KOPT-K1 (cell line): ENCODE measurements at regions not wholly inside any gene's neighbourhood (a gene's known extent, or its start where the extent isn't known, plus 50 kb on each side); places are given as distances from the start of the nearest gene placed in this dataset.
"Not testable (repeated sequence)": the region's sequence is repeated elsewhere in the genome, so short reads cannot be mapped to it uniquely, and the experiment has no call there.

Experiments used
- H3K27ac ChIP-seq: fragments of 200-600 bp; sonication (generic); 2 replicates; pipeline ENCODE4 v1.5.1; 2016; ENCODE audit warnings: antibody characterized with exemption, mild to moderate bottlenecking, low read depth, low read length; ENCODE audit not compliant: poor library complexity, severe bottlenecking
- H3K36me3 ChIP-seq: fragments of 200-600 bp; sonication (generic); 2 replicates; pipeline ENCODE4 v1.5.1; 2017; ENCODE audit warnings: antibody characterized with exemption, mild to moderate bottlenecking, low read length, moderate library complexity; ENCODE audit not compliant: insufficient read depth
- H3K9me3 ChIP-seq: fragments of 200-600 bp; sonication (generic); 2 replicates; pipeline ENCODE4 v1.5.1; 2017; ENCODE audit warnings: antibody characterized with exemption, low read length, mild to moderate bottlenecking; ENCODE audit not compliant: insufficient read depth, poor library complexity, severe bottlenecking

DNA sequence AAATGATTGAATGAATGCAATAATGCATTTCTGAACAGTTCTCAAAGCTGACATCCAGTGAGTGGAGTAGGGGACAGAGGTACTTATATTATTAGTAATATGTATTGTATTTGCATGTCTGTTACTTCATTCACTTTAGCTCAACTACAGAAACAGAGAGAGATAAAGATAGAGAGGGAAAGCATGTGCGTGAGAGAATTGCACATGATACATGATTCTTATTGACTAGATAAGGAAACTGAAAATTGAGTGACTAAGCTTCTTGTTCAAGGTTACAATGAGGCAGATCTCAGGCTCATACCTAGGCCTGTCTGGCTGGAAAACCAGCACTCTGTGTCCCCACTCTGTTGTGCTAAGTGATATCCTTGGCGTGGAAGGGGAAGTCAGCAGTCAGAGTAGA lies 337.7 kb upstream of the KLF4 start:
- H3K27ac ChIP-seq = no peak overlapping the region
- no peaks in the 10 kb centered on the region for H3K9me3 ChIP-seq
- no peaks in the 10 kb centered on the region for H3K36me3 ChIP-seq

- H3K27ac ChIP-seq, H3K9me3 ChIP-seq, H3K36me3 ChIP-seq: not testable (repeated sequence)
Measured at GRCh38 chr9:107826688-107826983, 337.1 kb upstream of the KLF4 start.

DNA sequence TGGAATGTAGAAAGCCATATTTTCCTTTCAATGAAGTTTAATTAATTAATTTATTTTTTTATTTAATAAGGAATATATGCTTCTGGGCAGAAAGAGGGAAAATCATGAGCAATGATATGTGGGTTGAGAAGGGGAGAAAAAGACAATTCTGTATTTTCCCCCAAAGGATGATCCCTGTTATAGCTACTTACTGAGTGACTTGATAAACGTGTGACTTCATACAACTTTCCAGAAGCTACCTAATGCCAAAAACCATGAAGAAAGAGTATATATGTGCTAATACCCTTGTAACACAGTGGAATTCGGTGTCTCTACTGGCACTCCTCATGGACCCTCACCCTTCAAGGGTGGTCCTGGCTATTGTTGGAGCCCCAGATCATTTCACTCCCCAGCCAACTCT lies 335.0 kb upstream of the KLF4 start:
- H3K27ac ChIP-seq = no peak overlapping the region
- H3K36me3 ChIP-seq = no peaks in the 10 kb centered on the region
- H3K9me3 ChIP-seq = no peaks in the 10 kb centered on the region

DNA sequence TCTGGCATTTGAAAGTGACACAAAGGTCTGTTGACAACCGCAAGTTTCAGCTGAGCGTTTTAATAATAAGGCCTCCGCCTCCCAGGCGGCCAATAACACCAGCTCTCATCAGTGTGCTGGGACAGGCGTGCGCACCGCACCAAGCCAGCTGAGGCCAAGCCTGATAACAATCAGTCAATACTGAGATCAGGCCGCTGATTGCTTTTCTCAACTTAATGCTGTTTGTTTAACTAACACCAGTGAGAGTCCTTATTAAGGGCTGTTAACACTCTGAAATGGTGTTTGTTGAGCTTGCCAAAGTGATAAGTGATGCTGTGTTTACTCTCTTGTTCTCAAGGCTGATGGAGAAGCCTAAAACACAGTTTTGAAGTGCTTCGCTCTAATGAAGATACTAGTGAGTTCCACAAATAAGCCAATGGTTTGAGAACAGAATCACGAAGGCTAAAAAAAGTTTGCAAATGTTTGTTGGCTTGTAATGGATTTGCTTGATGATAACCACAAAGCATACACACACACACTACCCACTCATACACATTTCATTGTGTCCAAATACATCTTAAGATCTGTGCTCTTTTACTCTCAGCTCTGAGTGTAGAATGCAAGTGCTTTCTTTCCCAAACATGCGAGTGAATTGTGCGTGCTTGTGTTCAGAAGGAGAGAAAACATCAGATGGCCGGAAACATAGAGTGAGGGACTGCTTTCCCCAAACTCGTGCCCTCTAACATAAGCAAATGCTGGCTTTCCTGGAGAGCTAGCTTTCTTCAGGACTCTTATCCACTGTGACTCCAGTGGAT lies 330.4 kb upstream of the KLF4 start:
- Histone ChIP-seq H3K27ac (no peak overlapping the region), H3K9me3 (no peaks in the 10 kb centered on the region), H3K36me3 (no peaks in the 10 kb centered on the region)

DNA sequence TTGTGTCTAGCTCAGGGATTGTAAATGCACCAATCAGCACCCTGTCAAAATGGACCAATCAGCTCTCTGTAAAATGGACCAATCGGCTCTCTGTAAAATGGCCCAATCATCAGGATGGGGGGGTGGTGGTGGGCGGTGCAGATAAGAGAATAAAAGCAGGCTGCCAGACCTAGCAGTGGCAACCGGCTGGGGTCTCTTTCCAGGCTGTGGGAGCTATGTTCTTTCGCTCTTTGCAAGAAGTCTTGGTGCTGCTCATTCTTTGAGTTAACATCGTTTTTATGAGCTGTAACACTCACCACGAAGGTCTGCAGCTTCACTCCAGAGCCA lies 328.9 kb upstream of the KLF4 start:
- H3K27ac ChIP-seq = not testable (repeated sequence)

GRCh38 chr9:107817595-107818502 lies 328.3 kb upstream of the KLF4 start:
- H3K36me3 ChIP-seq, H3K27ac ChIP-seq, H3K9me3 ChIP-seq: not testable (repeated sequence)

More for the DNA sequence above, 328.9 kb upstream of the KLF4 start:
- not testable (repeated sequence) for H3K36me3 ChIP-seq, H3K9me3 ChIP-seq

DNA sequence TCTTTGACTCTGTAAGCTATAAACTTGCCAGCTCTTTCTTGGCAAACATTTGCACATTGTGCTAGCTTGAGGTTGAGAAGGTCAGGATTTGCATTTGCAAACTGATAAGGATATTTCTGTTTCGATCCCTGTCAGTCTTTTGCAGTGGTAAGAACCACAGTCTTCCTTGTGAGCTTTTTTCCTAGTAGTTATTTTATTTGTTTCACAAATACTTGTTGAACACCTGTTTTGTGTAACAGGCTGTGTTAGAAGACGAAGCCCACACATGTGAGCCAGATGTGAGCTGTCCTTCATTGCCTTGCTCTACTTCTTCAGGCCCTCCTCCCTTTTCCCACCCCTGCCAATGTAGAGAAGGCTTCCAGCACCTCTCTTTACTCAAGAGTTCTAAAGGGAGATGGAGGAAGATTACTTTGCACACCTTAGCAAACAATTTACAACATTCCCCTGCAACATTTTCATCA lies 327.0 kb upstream of the KLF4 start:
- Histone ChIP-seq H3K36me3 (no peaks in the 10 kb centered on the region), H3K27ac (no peak overlapping the region), H3K9me3 (no peaks in the 10 kb centered on the region)

GRCh38 chr9:107815782-107816560 lies 326.4 kb upstream of the KLF4 start:
- no peaks in the 10 kb centered on the region for H3K36me3 ChIP-seq
- H3K9me3 ChIP-seq = no peaks in the 10 kb centered on the region
- H3K27ac ChIP-seq = no peak overlapping the region

DNA sequence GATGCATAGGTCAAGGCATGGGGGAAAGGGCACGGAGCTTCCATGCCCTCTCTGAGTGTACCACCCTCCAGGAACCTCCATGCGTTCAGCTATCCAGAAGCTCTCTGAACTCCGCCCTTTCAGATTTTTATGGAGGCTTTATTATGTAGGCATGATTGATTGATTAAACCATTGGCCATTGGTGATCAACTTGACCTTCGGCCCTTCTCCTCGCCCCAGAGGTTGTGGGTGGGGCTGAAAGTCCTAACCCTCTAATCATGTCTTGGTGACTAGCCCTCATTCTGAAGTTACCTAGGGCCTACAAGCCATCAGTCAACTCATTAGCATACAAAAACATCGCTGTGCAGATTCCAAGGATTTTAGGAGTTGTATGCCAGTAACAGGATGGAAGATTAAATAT lies 323.7 kb upstream of the KLF4 start:
- H3K9me3 ChIP-seq = no peaks in the 10 kb centered on the region
- H3K27ac ChIP-seq = no peak overlapping the region
- H3K36me3 ChIP-seq = no peaks in the 10 kb centered on the region

DNA sequence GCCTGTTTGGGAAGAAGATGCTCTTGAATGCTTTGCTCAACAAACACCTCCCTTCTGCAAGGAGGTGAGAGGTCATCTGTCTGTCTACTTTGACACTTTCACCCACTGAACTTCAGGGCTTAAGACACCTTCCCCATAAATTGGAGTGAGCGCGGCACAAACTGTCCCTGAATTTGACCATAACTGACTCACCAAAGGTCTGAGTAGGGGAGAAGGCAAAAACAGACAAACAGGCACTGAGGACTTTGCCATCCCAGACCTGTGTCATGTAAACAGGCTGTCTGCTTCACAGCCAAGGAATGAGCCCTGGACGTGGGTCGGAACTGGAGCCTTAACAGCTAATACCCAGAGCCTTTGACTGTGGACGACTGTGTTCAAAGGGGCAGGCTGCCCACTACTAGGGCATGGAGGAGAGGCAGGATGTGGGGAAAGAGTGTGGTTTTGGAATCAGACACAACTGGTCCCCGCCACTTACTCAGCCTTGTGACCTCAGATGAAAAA lies 320.9 kb upstream of the KLF4 start:
- no peak overlapping the region for H3K27ac ChIP-seq
- no peaks in the 10 kb centered on the region for H3K36me3 ChIP-seq
- no peaks in the 10 kb centered on the region for H3K9me3 ChIP-seq

- H3K27ac ChIP-seq = no peak overlapping the region
- H3K36me3 ChIP-seq = no peaks in the 10 kb centered on the region
- H3K9me3 ChIP-seq = no peaks in the 10 kb centered on the region
Measured at GRCh38 chr9:107809871-107810460, 320.4 kb upstream of the KLF4 start.

GRCh38 chr9:107807183-107807582 lies 317.6 kb upstream of the KLF4 start:
- no peak overlapping the region for H3K27ac ChIP-seq
- H3K9me3 ChIP-seq = no peaks in the 10 kb centered on the region
- no peaks in the 10 kb centered on the region for H3K36me3 ChIP-seq

GRCh38 chr9:107805201-107805600 lies 315.6 kb upstream of the KLF4 start:
- Histone ChIP-seq H3K9me3 (no peaks in the 10 kb centered on the region), H3K27ac (no peak overlapping the region), H3K36me3 (no peaks in the 10 kb centered on the region)

GRCh38 chr9:107794259-107794658 lies 304.7 kb upstream of the KLF4 start:
- H3K36me3 ChIP-seq = no peaks in the 10 kb centered on the region
- no peaks in the 10 kb centered on the region for H3K9me3 ChIP-seq
- H3K27ac ChIP-seq = no peak overlapping the region

DNA sequence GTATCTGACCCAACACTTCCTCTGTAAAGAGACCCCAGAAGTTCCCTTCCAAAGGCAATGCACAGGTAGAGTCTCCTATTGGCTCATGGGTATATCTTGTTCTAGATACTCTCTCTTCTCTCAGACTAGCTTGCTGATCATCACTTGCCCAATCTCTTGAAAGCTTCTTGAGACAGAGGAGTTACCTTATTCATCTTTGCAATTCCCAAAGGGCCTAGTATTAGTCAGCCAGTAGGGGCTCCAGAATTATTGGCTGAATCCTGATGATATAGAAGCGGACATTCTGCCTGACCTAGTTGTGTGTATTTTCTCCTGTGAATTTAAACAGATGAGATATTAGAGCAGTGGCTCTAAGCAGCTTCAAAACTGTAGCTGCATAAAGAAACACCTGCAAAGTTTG lies 304.0 kb upstream of the KLF4 start:
- no peaks in the 10 kb centered on the region for H3K9me3 ChIP-seq
- H3K36me3 ChIP-seq = no peaks in the 10 kb centered on the region
- H3K27ac ChIP-seq = no peak overlapping the region
